Liver (tissue), 8 donors: ENCODE measurements at regions not wholly inside any gene's neighbourhood (a gene's known extent, or its start where the extent isn't known, plus 50 kb on each side); places are given as distances from the start of the nearest gene placed in this dataset.

Source experiments
- DNase-seq: peaks from one replicate; pipeline ENCODE4 v3.0.0-alpha.2; 2017; ENCODE audit warnings: low spot score
- H3K27ac ChIP-seq, 2 donors: one replicate each; pipeline ENCODE4 v1.7.0; 2013; ENCODE audit warnings: inconsistent platforms in 2 of 2, low read length in 2 of 2, control low read depth in 1 of 2, low read depth in 1 of 2, mild to moderate bottlenecking in 1 of 2
- H3K27me3 ChIP-seq, 4 donors: one replicate each; pipeline versions ENCODE4 v1.6.1 to v1.7.0; 2013; ENCODE audit warnings: low read length in 3 of 4, inconsistent platforms in 1 of 4, mild to moderate bottlenecking in 1 of 4, moderate library complexity in 1 of 4; ENCODE audit not compliant: control insufficient read depth in 4 of 4, insufficient read depth in 4 of 4
- H3K36me3 ChIP-seq, 4 donors: one replicate each; pipeline versions ENCODE4 v1.6.1 to v1.7.0; 2013; ENCODE audit warnings: low read length in 3 of 4, mild to moderate bottlenecking in 3 of 4, low read depth in 1 of 4, moderate library complexity in 1 of 4; ENCODE audit not compliant: control insufficient read depth in 4 of 4, insufficient read depth in 3 of 4
- H3K4me1 ChIP-seq, 4 donors: one replicate each; pipeline versions ENCODE4 v1.6.1 to v1.7.0; 2013; ENCODE audit warnings: low read length in 3 of 4, mild to moderate bottlenecking in 3 of 4, moderate library complexity in 1 of 4; ENCODE audit not compliant: control insufficient read depth in 4 of 4, insufficient read depth in 4 of 4
- H3K4me3 ChIP-seq, 3 donors: one replicate each; pipeline versions ENCODE4 v1.6.1 to v1.7.0; 2013; ENCODE audit warnings: low read length in 3 of 3, control low read depth in 1 of 3, low read depth in 1 of 3, mild to moderate bottlenecking in 1 of 3
- H3K9ac ChIP-seq, 2 donors: one replicate each; pipeline ENCODE4 v1.7.0; 2013; ENCODE audit warnings: low read length in 2 of 2, mild to moderate bottlenecking in 2 of 2, moderate library complexity in 2 of 2, control low read depth in 1 of 2, low read depth in 1 of 2
- H3K9me3 ChIP-seq, 4 donors: one replicate each; pipeline versions ENCODE4 v1.6.1 to v1.7.0; 2013; ENCODE audit warnings: low read length in 3 of 4; ENCODE audit not compliant: control insufficient read depth in 4 of 4
- EGR1 ChIP-seq, 2 donors: IDR thresholded peaks; 2 replicates each; pipeline ENCODE4 v1.6.1; 2016 to 2018; ENCODE audit warnings: antibody characterized with exemption in 2 of 2, low read depth in 2 of 2
- FOXA1 ChIP-seq: IDR thresholded peaks from 2 replicates; pipeline ENCODE4 v1.6.1; 2016; ENCODE audit warnings: antibody characterized with exemption
- FOXA2 ChIP-seq: IDR thresholded peaks from 2 replicates; pipeline ENCODE4 v1.6.1; 2016; ENCODE audit warnings: antibody characterized with exemption
- HNF4A ChIP-seq, 2 donors: conservative IDR thresholded peaks; 2 replicates each; pipeline ENCODE4 v1.6.1; 2016; ENCODE audit warnings: antibody characterized with exemption in 2 of 2, mild to moderate bottlenecking in 2 of 2
- HNF4G ChIP-seq: IDR thresholded peaks from 2 replicates; pipeline ENCODE4 v1.6.1; 2016; ENCODE audit warnings: antibody characterized with exemption
- JUND ChIP-seq, 2 donors: IDR thresholded peaks; 2 replicates each; pipeline ENCODE4 v1.6.1; 2016; ENCODE audit warnings: antibody characterized with exemption in 2 of 2
- NR2F2 ChIP-seq: IDR thresholded peaks from 2 replicates; pipeline ENCODE4 v1.6.1; 2016; ENCODE audit warnings: antibody characterized with exemption
- RAD21 ChIP-seq, 2 donors: IDR thresholded peaks; 2 replicates each; pipeline ENCODE4 v1.6.1; 2016; ENCODE audit warnings: antibody characterized with exemption in 2 of 2, mild to moderate bottlenecking in 2 of 2
- RXRA ChIP-seq, 2 donors: IDR thresholded peaks; 2 replicates each; pipeline ENCODE4 v1.6.1; 2017 to 2018; ENCODE audit warnings: antibody characterized with exemption in 2 of 2, mild to moderate bottlenecking in 1 of 2
- SP1 ChIP-seq: IDR thresholded peaks from 2 replicates; pipeline ENCODE4 v1.6.1; 2018; ENCODE audit warnings: antibody characterized with exemption, mild to moderate bottlenecking
- TAF1 ChIP-seq: conservative IDR thresholded peaks from 2 replicates; pipeline ENCODE4 v1.6.1; 2016; ENCODE audit warnings: antibody characterized with exemption, mild to moderate bottlenecking
- YY1 ChIP-seq: IDR thresholded peaks from 2 replicates; pipeline ENCODE4 v1.6.1; 2016; ENCODE audit warnings: antibody characterized with exemption, mild to moderate bottlenecking
- WGBS: extraction: QIAGEN DNeasy Blood & Tissue Kit; methylation state at CpG from one replicate; pipeline ENCODE4 v1.1.7; 2013; 5-methylcytosine and 5-hydroxymethylcytosine counted together
- TF ChIP-seq, protein P1 (sequence below): IDR thresholded peaks from 2 replicates; pipeline ENCODE4 v1.6.1; 2016; ENCODE audit warnings: antibody characterized with exemption
- TF ChIP-seq, protein P2 (sequence below): IDR thresholded peaks from 2 replicates; pipeline ENCODE4 v1.6.1; 2016; ENCODE audit warnings: antibody characterized with exemption
- TF ChIP-seq, protein P3 (sequence below): fragments of 150-350 bp; IDR thresholded peaks from 2 replicates; pipeline ENCODE4 v1.5.1; 2017; ENCODE audit warnings: improper control_type of control experiment, low read depth, low read length; ENCODE audit not compliant: missing input control
- TF ChIP-seq, protein P4 (sequence below): IDR thresholded peaks from 2 replicates; pipeline ENCODE4 v1.6.1; 2016; ENCODE audit warnings: antibody characterized with exemption, mild to moderate bottlenecking
- donor health status: healthy.
- donor health status: healthy.
- donor health status: healthy.
- donor health status: healthy.
- donor health status: healthy.

DNA sequence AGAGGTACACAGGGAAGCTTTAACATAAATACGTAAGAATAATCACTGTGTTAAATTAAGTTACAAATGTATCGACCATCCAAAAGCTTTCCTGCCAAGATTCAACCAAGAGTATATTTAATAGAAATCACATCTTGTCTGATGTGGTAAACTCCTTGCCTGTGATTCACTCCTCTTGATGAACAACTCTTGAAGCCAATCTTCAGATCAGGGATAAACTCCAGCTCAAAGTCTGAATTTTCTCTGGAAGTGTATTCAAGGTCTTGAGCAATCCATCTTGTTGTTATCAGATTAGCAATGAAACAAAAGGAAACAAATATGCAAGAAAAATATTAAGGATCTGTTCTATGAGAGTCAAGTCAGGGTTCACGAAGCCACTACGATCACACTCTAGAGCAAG, 170.0 kb upstream of the ADAMTS16 start:
- Histone ChIP-seq H3K4me1 (no peaks in the 10 kb centered on the region), H3K27ac (no peak overlapping the region), H3K9ac (no peak overlapping the region), H3K27me3 (no peaks in the 10 kb centered on the region), H3K4me3 (no peak overlapping the region), H3K36me3 (no peaks in the 10 kb centered on the region), H3K9me3 (no peaks in the 10 kb centered on the region)
- TF ChIP-seq HNF4G = no peak
- no peak for TF ChIP-seq TAF1
- no peak for TF ChIP-seq HNF4A (conservative IDR thresholded peaks at IDR 0.05)
- TF ChIP-seq FOXA1 = no peak
- TF ChIP-seq, protein P1, sequence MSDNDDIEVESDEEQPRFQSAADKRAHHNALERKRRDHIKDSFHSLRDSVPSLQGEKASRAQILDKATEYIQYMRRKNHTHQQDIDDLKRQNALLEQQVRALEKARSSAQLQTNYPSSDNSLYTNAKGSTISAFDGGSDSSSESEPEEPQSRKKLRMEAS = no peak
- TF ChIP-seq, protein P2, sequence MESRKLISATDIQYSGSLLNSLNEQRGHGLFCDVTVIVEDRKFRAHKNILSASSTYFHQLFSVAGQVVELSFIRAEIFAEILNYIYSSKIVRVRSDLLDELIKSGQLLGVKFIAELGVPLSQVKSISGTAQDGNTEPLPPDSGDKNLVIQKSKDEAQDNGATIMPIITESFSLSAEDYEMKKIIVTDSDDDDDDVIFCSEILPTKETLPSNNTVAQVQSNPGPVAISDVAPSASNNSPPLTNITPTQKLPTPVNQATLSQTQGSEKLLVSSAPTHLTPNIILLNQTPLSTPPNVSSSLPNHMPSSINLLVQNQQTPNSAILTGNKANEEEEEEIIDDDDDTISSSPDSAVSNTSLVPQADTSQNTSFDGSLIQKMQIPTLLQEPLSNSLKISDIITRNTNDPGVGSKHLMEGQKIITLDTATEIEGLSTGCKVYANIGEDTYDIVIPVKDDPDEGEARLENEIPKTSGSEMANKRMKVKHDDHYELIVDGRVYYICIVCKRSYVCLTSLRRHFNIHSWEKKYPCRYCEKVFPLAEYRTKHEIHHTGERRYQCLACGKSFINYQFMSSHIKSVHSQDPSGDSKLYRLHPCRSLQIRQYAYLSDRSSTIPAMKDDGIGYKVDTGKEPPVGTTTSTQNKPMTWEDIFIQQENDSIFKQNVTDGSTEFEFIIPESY = no peak
- TF ChIP-seq, protein P3, sequence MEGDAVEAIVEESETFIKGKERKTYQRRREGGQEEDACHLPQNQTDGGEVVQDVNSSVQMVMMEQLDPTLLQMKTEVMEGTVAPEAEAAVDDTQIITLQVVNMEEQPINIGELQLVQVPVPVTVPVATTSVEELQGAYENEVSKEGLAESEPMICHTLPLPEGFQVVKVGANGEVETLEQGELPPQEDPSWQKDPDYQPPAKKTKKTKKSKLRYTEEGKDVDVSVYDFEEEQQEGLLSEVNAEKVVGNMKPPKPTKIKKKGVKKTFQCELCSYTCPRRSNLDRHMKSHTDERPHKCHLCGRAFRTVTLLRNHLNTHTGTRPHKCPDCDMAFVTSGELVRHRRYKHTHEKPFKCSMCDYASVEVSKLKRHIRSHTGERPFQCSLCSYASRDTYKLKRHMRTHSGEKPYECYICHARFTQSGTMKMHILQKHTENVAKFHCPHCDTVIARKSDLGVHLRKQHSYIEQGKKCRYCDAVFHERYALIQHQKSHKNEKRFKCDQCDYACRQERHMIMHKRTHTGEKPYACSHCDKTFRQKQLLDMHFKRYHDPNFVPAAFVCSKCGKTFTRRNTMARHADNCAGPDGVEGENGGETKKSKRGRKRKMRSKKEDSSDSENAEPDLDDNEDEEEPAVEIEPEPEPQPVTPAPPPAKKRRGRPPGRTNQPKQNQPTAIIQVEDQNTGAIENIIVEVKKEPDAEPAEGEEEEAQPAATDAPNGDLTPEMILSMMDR = no peak
- DNase-seq = no peak
- WGBS = 91% methylated on average over 4 of the region's 4 CpGs

DNA sequence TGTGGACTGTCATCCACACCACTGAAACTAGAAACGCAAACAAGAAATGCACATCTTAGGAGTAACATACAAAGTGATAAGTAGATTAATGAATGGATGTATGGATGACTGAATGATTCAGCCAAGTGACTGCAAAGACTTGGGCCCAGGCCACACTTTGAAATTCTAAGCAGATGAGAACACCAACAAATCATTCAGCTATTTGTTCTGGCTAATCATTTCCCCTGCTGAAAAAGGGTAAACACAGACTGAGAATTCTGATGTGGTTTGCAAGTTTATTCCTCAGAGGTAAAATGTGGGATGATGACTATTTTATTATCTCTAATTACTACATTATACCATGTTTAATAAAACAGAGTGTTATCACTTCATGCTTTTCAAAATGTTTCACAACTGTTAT, 163.2 kb upstream of the ADAMTS16 start:
- 53% methylated on average over 1 of the region's 1 CpG for WGBS
- TF ChIP-seq HNF4G (no peak), EGR1 (IDR thresholded peaks at IDR 0.05; ENCODE audit: low read depth in 2 of 2) (no peak), RAD21 (IDR thresholded peaks at IDR 0.05) (no peak), FOXA1 (no peak), SP1 (no peak), YY1 (no peak), JUND (IDR thresholded peaks at IDR 0.05) (no peak), FOXA2 (no peak), HNF4A (conservative IDR thresholded peaks at IDR 0.05) (no peak), NR2F2 (no peak), RXRA (IDR thresholded peaks at IDR 0.05) (no peak)
- TF ChIP-seq, protein P3 = no peak
- TF ChIP-seq, protein P4, sequence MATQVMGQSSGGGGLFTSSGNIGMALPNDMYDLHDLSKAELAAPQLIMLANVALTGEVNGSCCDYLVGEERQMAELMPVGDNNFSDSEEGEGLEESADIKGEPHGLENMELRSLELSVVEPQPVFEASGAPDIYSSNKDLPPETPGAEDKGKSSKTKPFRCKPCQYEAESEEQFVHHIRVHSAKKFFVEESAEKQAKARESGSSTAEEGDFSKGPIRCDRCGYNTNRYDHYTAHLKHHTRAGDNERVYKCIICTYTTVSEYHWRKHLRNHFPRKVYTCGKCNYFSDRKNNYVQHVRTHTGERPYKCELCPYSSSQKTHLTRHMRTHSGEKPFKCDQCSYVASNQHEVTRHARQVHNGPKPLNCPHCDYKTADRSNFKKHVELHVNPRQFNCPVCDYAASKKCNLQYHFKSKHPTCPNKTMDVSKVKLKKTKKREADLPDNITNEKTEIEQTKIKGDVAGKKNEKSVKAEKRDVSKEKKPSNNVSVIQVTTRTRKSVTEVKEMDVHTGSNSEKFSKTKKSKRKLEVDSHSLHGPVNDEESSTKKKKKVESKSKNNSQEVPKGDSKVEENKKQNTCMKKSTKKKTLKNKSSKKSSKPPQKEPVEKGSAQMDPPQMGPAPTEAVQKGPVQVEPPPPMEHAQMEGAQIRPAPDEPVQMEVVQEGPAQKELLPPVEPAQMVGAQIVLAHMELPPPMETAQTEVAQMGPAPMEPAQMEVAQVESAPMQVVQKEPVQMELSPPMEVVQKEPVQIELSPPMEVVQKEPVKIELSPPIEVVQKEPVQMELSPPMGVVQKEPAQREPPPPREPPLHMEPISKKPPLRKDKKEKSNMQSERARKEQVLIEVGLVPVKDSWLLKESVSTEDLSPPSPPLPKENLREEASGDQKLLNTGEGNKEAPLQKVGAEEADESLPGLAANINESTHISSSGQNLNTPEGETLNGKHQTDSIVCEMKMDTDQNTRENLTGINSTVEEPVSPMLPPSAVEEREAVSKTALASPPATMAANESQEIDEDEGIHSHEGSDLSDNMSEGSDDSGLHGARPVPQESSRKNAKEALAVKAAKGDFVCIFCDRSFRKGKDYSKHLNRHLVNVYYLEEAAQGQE = no peak
- TF ChIP-seq, protein P2 = no peak
- TF ChIP-seq, protein P1 = no peak
- H3K9ac ChIP-seq = no peak overlapping the region
- DNase-seq = no peak
- H3K27me3 ChIP-seq = no peaks in the 10 kb centered on the region
- H3K27ac ChIP-seq = no peak overlapping the region
- H3K36me3 ChIP-seq = no peaks in the 10 kb centered on the region
- H3K4me3 ChIP-seq = no peak overlapping the region
- no peaks in the 10 kb centered on the region for H3K4me1 ChIP-seq
- no peaks in the 10 kb centered on the region for H3K9me3 ChIP-seq
